IMR-90 (cell line): ENCODE measurements at regions not wholly inside any gene's neighbourhood (a gene's known extent, or its start where the extent isn't known, plus 50 kb on each side); places are given as distances from the start of the nearest gene placed in this dataset.

ENCODE experiments used
- ATAC-seq: fragments of 200-7000 bp; cut with Tn5 transposase; 2 replicates; pipeline ENCODE4 v1.9.1; 2020; ENCODE audit warnings: low read depth, mild to moderate bottlenecking, moderate library complexity
- BruUV-seq: library from RNA; stranded (reverse); fragments of 400-500 nt; replicated peaks from 2 replicates; lab custom pipeline; 2021; lab: Mats Ljungman, UMichigan
- CTCF ChIA-PET: fragments of 300-600 bp; formaldehyde crosslinking; extraction: SDS; loops from one replicate; lab custom pipeline; 2021; ENCODE audit warnings: antibody characterized with exemption; lab: Yijun Ruan, JAX
- POLR2A ChIA-PET: fragments of 300-600 bp; sonication (Branson Sonifier 250); formaldehyde crosslinking; loops from one replicate; lab custom pipeline; 2022; ENCODE audit warnings: antibody characterized with exemption; ENCODE audit not compliant: unreplicated experiment; lab: Charles Lee
- DNase-seq: peaks from one replicate; pipeline ENCODE4 v3.0.0; 2013
- H2AFZ ChIP-seq: replicated peaks from 2 replicates; pipeline ENCODE3; 2013; ENCODE audit warnings: low read length, mild to moderate bottlenecking; ENCODE audit not compliant: poor library complexity
- H2AK5ac ChIP-seq: 2 replicates; pipeline ENCODE4 v1.6.1; 2013; ENCODE audit warnings: low read depth, low read length, inconsistent platforms
- H2AK9ac ChIP-seq: replicated peaks from 2 replicates; pipeline ENCODE3; 2013; ENCODE audit warnings: mild to moderate bottlenecking, low read depth, low read length, moderate library complexity; ENCODE audit not compliant: poor library complexity
- H2BK120ac ChIP-seq: 2 replicates; pipeline ENCODE4 v1.6.1; 2013; ENCODE audit warnings: low read depth, low read length, inconsistent platforms
- H2BK15ac ChIP-seq: 3 replicates; pipeline ENCODE4 v1.6.1; 2013; ENCODE audit warnings: low read depth, low read length, inconsistent platforms
- H2BK20ac ChIP-seq: 2 replicates; pipeline ENCODE4 v1.6.1; 2013; ENCODE audit warnings: low read depth, mild to moderate bottlenecking, inconsistent platforms, low read length, moderate library complexity
- H2BK5ac ChIP-seq: 2 replicates; pipeline ENCODE4 v1.6.1; 2013; ENCODE audit warnings: mild to moderate bottlenecking, low read depth, low read length, inconsistent platforms; ENCODE audit not compliant: poor library complexity, severe bottlenecking
- H3K14ac ChIP-seq: replicated peaks from 2 replicates; pipeline ENCODE4 v1.6.1; 2013; ENCODE audit warnings: low read depth, low read length, inconsistent platforms
- H3K18ac ChIP-seq: 2 replicates; pipeline ENCODE4 v1.6.1; 2013; ENCODE audit warnings: low read depth, low read length, control low read depth
- H3K23ac ChIP-seq: 2 replicates; pipeline ENCODE4 v1.6.1; 2013; ENCODE audit warnings: low read depth, low read length, inconsistent platforms
- H3K27ac ChIP-seq: 2 replicates; pipeline ENCODE4 v1.5.1; 2013; ENCODE audit warnings: mild to moderate bottlenecking, control low read depth, low read length; ENCODE audit not compliant: insufficient read depth
- H3K27me3 ChIP-seq: 2 replicates; pipeline ENCODE4 v1.6.1; 2013; ENCODE audit warnings: low read length; ENCODE audit not compliant: control insufficient read depth, insufficient read depth
- H3K36me3 ChIP-seq: 2 replicates; pipeline ENCODE4 v1.6.1; 2013; ENCODE audit warnings: low read length, mixed read lengths; ENCODE audit not compliant: control insufficient read depth, insufficient read depth
- H3K4ac ChIP-seq: 2 replicates; pipeline ENCODE4 v1.6.1; 2013; ENCODE audit warnings: low read depth, low read length, inconsistent platforms
- H3K4me1 ChIP-seq: 2 replicates; pipeline ENCODE4 v1.6.1; 2013; ENCODE audit warnings: low read length, mixed read lengths; ENCODE audit not compliant: control insufficient read depth, insufficient read depth
- H3K4me2 ChIP-seq: 2 replicates; pipeline ENCODE4 v1.6.1; 2013; ENCODE audit warnings: low read depth, mild to moderate bottlenecking, control low read depth, low read length, moderate library complexity
- H3K4me3 ChIP-seq: 2 replicates; pipeline ENCODE4 v1.5.1; 2013; ENCODE audit warnings: low read depth, mild to moderate bottlenecking, control low read depth, low read length, moderate library complexity; ENCODE audit not compliant: insufficient read depth
- H3K56ac ChIP-seq: 2 replicates; pipeline ENCODE4 v1.6.1; 2013; ENCODE audit warnings: low read length, inconsistent platforms; ENCODE audit not compliant: insufficient read depth; ENCODE audit errors: extremely low read depth
- H3K79me1 ChIP-seq, 2 experiments: 2 replicates each; pipeline ENCODE4 v1.6.1; 2013; ENCODE audit warnings: low read length in 2 of 2, inconsistent platforms in 1 of 2, low read depth in 1 of 2
- H3K9ac ChIP-seq: 2 replicates; pipeline ENCODE4 v1.6.1; 2013; ENCODE audit warnings: low read depth, low read length, control low read depth
- H3K9me1 ChIP-seq: 2 replicates; pipeline ENCODE4 v1.6.1; 2013; ENCODE audit warnings: low read length, inconsistent platforms; ENCODE audit not compliant: insufficient read depth
- H3K9me3 ChIP-seq: 2 replicates; pipeline ENCODE4 v1.6.1; 2013; ENCODE audit warnings: low read length; ENCODE audit not compliant: control insufficient read depth, insufficient read depth
- H4K20me1 ChIP-seq: 2 replicates; pipeline ENCODE4 v1.6.1; 2013; ENCODE audit warnings: low read length, inconsistent platforms; ENCODE audit not compliant: insufficient read depth
- H4K5ac ChIP-seq: 2 replicates; pipeline ENCODE4 v1.6.1; 2013; ENCODE audit warnings: mild to moderate bottlenecking, low read depth, low read length, control low read depth
- H4K8ac ChIP-seq, 2 experiments: 2 replicates each; pipeline ENCODE4 v1.6.1; 2013; ENCODE audit warnings: low read depth in 2 of 2, low read length in 2 of 2, control low read depth in 1 of 2, inconsistent platforms in 1 of 2
- H4K91ac ChIP-seq: 2 replicates; pipeline ENCODE4 v1.6.1; 2013; ENCODE audit warnings: low read depth, low read length, inconsistent platforms; ENCODE audit not compliant: insufficient read depth
- BHLHE40 ChIP-seq: fragments of 150-350 bp; IDR thresholded peaks from 2 replicates; pipeline ENCODE4 v1.6.1; 2016; ENCODE audit warnings: mild to moderate bottlenecking, low read depth, low read length
- CEBPB ChIP-seq: IDR thresholded peaks from 2 replicates; pipeline ENCODE4 v1.6.1; 2012; ENCODE audit warnings: low read depth, low read length, improper control_type of control experiment
- CHD1 ChIP-seq: IDR thresholded peaks from 2 replicates; pipeline ENCODE4 v1.6.1; 2012; ENCODE audit warnings: low read depth, low read length, improper control_type of control experiment
- MAFK ChIP-seq: IDR thresholded peaks from 2 replicates; pipeline ENCODE4 v1.6.1; 2012; ENCODE audit warnings: low read depth, low read length, improper control_type of control experiment
- MAZ ChIP-seq: IDR thresholded peaks from 2 replicates; pipeline ENCODE4 v1.6.1; 2012; ENCODE audit warnings: low read depth, mild to moderate bottlenecking, low read length, improper control_type of control experiment, moderate library complexity, borderline replicate concordance
- MXI1 ChIP-seq: IDR thresholded peaks from 2 replicates; pipeline ENCODE4 v1.6.1; 2012; ENCODE audit warnings: low read depth, mild to moderate bottlenecking, low read length, moderate library complexity, borderline replicate concordance
- NFE2L2 ChIP-seq: fragments of 150-350 bp; IDR thresholded peaks from 2 replicates; pipeline ENCODE4 v1.6.1; 2016; ENCODE audit warnings: low read depth, mild to moderate bottlenecking, low read length
- POLR2A ChIP-seq: IDR thresholded peaks from 2 replicates; pipeline ENCODE4 v1.6.1; 2012; ENCODE audit warnings: mild to moderate bottlenecking, low read depth, low read length
- RAD21 ChIP-seq: IDR thresholded peaks from 2 replicates; pipeline ENCODE4 v1.6.1; 2012; ENCODE audit warnings: low read length, improper control_type of control experiment
- RFX5 ChIP-seq: IDR thresholded peaks from 2 replicates; pipeline ENCODE4 v1.8.0; 2012; ENCODE audit warnings: low read depth, mild to moderate bottlenecking, low read length, moderate library complexity
- SMC3 ChIP-seq: fragments of 150-350 bp; IDR thresholded peaks from 2 replicates; pipeline ENCODE4 v1.6.1; 2016; ENCODE audit warnings: low read depth, mild to moderate bottlenecking, antibody characterized with exemption, low read length, moderate library complexity
- WGBS, 2 experiments: methylation state at CpG; one replicate each; pipeline versions ENCODE4 v1.1.5 to v1.1.7; 2013; ENCODE audit warnings: missing lambda C conversion rate in 2 of 2; ENCODE audit not compliant: insufficient read length in 1 of 2; ENCODE audit errors: extremely low coverage in 2 of 2; 5-methylcytosine and 5-hydroxymethylcytosine counted together
- dilution Hi-C: fragments of 300-500 bp; cut with HindIII; formaldehyde crosslinking; loops from one replicate; pipeline ENCODE4 v1.14.3; 2018; ENCODE audit warnings: low sequenced_read_pairs; ENCODE audit not compliant: unreplicated experiment
- in situ Hi-C: fragments of 300-500 bp; cut with MboI; formaldehyde crosslinking; loops from 3 replicates; pipeline ENCODE4 v1.14.3; 2019; ENCODE audit warnings: low sequenced_read_pairs, inconsistent platforms, mixed read lengths
- intact Hi-C: fragments of 100-400 bp; cut with micrococcal nuclease; formaldehyde crosslinking; loops from 2 replicates; pipeline ENCODE4 v1.10.0; 2022
- TF ChIP-seq, protein P1 (sequence below): conservative IDR thresholded peaks from 2 replicates; pipeline ENCODE4 v1.5.1; 2012; ENCODE audit warnings: mild to moderate bottlenecking, low read depth, low read length, improper control_type of control experiment
- TF ChIP-seq, protein P2 (sequence below): fragments of 150-350 bp; IDR thresholded peaks from 2 replicates; pipeline ENCODE4 v1.6.1; 2016; ENCODE audit warnings: low read depth, mild to moderate bottlenecking, low read length, moderate library complexity, borderline replicate concordance
- TF ChIP-seq, protein P3 (sequence below): fragments of 150-350 bp; IDR thresholded peaks from 2 replicates; pipeline ENCODE4 v1.6.1; 2017; ENCODE audit warnings: mild to moderate bottlenecking, antibody characterized with exemption, low read length, low read depth

DNA sequence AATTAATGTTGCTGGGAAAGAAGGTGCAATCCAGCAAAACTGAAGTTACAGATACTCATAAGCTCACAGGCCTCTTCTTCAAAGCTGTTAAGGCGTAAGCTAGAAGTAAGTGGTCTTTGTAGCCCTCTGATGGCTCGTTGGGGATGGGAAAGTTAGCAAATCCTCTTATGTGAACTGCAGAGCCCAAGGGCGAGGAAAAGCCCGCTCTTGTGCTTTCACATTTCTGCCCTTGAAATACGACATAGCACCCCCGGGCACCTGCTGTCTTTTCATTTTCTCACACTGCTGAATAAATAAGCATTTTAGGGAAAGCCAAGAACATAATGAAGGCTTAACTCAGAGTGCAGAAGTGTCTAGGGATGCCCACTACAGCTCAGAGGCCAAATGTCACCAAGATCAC is 73.1 kb upstream of the SORBS2 start:
- no peak overlapping the region for H2BK5ac ChIP-seq
- H2BK15ac ChIP-seq = no peak overlapping the region
- H3K4me2 ChIP-seq = no peak overlapping the region
- H2BK120ac ChIP-seq = no peak overlapping the region
- DNase-seq (no peak), ATAC-seq (no peak)
- no peaks in the 10 kb centered on the region for H3K79me1 ChIP-seq
- in situ Hi-C loops = no loop called here
- no peak overlapping the region for H3K4ac ChIP-seq
- ChIA-PET CTCF (no interaction called here), POLR2A (no interaction called here)
- H4K91ac ChIP-seq = no peak overlapping the region
- no peak overlapping the region for H3K56ac ChIP-seq
- WGBS, 2 experiments = no CpG with 5 or more reads among the region's 6 CpGs
- no peak overlapping the region for H3K18ac ChIP-seq
- H3K9me1 ChIP-seq = no peaks in the 10 kb centered on the region
- no peak overlapping the region for H3K27ac ChIP-seq
- no peaks in the 10 kb centered on the region for H3K4me1 ChIP-seq
- intact Hi-C loops = no loop called here
- H3K23ac ChIP-seq = no peak overlapping the region
- no peaks in the 10 kb centered on the region for H3K36me3 ChIP-seq
- dilution Hi-C loops = no loop called here
- no peak overlapping the region for H2AK9ac ChIP-seq
- H4K5ac ChIP-seq = no peak overlapping the region
- TF ChIP-seq, protein P1, sequence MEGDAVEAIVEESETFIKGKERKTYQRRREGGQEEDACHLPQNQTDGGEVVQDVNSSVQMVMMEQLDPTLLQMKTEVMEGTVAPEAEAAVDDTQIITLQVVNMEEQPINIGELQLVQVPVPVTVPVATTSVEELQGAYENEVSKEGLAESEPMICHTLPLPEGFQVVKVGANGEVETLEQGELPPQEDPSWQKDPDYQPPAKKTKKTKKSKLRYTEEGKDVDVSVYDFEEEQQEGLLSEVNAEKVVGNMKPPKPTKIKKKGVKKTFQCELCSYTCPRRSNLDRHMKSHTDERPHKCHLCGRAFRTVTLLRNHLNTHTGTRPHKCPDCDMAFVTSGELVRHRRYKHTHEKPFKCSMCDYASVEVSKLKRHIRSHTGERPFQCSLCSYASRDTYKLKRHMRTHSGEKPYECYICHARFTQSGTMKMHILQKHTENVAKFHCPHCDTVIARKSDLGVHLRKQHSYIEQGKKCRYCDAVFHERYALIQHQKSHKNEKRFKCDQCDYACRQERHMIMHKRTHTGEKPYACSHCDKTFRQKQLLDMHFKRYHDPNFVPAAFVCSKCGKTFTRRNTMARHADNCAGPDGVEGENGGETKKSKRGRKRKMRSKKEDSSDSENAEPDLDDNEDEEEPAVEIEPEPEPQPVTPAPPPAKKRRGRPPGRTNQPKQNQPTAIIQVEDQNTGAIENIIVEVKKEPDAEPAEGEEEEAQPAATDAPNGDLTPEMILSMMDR = no peak
- TF ChIP-seq, protein P2, sequence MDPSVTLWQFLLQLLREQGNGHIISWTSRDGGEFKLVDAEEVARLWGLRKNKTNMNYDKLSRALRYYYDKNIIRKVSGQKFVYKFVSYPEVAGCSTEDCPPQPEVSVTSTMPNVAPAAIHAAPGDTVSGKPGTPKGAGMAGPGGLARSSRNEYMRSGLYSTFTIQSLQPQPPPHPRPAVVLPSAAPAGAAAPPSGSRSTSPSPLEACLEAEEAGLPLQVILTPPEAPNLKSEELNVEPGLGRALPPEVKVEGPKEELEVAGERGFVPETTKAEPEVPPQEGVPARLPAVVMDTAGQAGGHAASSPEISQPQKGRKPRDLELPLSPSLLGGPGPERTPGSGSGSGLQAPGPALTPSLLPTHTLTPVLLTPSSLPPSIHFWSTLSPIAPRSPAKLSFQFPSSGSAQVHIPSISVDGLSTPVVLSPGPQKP = no peak
- no peak for TF ChIP-seq NFE2L2
- TF ChIP-seq RFX5 = no peak
- no peak for TF ChIP-seq SMC3
- no peak for TF ChIP-seq RAD21
- TF ChIP-seq MAFK = no peak
- TF ChIP-seq CHD1 = no peak
- TF ChIP-seq MXI1 = no peak
- no peak for TF ChIP-seq MAZ
- no peak for TF ChIP-seq CEBPB
- TF ChIP-seq, protein P3, sequence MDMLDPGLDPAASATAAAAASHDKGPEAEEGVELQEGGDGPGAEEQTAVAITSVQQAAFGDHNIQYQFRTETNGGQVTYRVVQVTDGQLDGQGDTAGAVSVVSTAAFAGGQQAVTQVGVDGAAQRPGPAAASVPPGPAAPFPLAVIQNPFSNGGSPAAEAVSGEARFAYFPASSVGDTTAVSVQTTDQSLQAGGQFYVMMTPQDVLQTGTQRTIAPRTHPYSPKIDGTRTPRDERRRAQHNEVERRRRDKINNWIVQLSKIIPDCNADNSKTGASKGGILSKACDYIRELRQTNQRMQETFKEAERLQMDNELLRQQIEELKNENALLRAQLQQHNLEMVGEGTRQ = no peak
- TF ChIP-seq BHLHE40 = no peak
- TF ChIP-seq POLR2A = no peak
- no peak overlapping the region for H3K4me3 ChIP-seq
- no TSS peak for BruUV-seq
- no peak overlapping the region for H3K14ac ChIP-seq
- H3K27me3 ChIP-seq = peaks cover 10% of the 10 kb centered on the region; the same call in 1 of the 2 replicates
- H2AFZ ChIP-seq = no peak overlapping the region
- no peak overlapping the region for H4K8ac ChIP-seq
- H3K9me3 ChIP-seq = peaks cover 2% of the 10 kb centered on the region
- H2BK20ac ChIP-seq = no peak overlapping the region
- H3K9ac ChIP-seq = no peak overlapping the region
- H2AK5ac ChIP-seq = no peak overlapping the region
- H4K20me1 ChIP-seq = no peaks in the 10 kb centered on the region
